ENCODE measurements at regions not wholly inside any gene's neighbourhood (a gene's known extent, or its start where the extent isn't known, plus 50 kb on each side); places are given as distances from the start of the nearest gene placed in this dataset.

- Histone ChIP-seq H3K4me2 (ENCODE audit: low read length) (no peak overlapping the region), H3K4me3 (ENCODE audit: low read length) (no peak overlapping the region), H3K4me1 (ENCODE audit: low read length) (peaks cover 3% of the 10 kb centered on the region; the same call in 1 of the 2 replicates), H3K79me2 (ENCODE audit: low read length) (no peaks in the 10 kb centered on the region), H3K9me3 (ENCODE audit: insufficient read depth, low read length) (no peaks in the 10 kb centered on the region), H3K9ac (ENCODE audit: low read length) (no peak overlapping the region), H2AFZ (ENCODE audit: low read depth, low read length) (no peak overlapping the region), H4K20me1 (ENCODE audit: insufficient read depth, low read length) (no peaks in the 10 kb centered on the region), H3K27me3 (ENCODE audit: low read depth, low read length) (no peaks in the 10 kb centered on the region), H3K27ac (ENCODE audit: low read length) (no peak overlapping the region), H3K36me3 (replicated peaks; ENCODE audit: low read depth, low read length) (no peaks in the 10 kb centered on the region)
- TF ChIP-seq, protein P1, sequence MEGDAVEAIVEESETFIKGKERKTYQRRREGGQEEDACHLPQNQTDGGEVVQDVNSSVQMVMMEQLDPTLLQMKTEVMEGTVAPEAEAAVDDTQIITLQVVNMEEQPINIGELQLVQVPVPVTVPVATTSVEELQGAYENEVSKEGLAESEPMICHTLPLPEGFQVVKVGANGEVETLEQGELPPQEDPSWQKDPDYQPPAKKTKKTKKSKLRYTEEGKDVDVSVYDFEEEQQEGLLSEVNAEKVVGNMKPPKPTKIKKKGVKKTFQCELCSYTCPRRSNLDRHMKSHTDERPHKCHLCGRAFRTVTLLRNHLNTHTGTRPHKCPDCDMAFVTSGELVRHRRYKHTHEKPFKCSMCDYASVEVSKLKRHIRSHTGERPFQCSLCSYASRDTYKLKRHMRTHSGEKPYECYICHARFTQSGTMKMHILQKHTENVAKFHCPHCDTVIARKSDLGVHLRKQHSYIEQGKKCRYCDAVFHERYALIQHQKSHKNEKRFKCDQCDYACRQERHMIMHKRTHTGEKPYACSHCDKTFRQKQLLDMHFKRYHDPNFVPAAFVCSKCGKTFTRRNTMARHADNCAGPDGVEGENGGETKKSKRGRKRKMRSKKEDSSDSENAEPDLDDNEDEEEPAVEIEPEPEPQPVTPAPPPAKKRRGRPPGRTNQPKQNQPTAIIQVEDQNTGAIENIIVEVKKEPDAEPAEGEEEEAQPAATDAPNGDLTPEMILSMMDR (IDR thresholded peaks at IDR 0.05; ENCODE audit: low read depth, low read length): no peak
- TF ChIP-seq EZH2phosphoT487 (IDR thresholded peaks at IDR 0.05; ENCODE audit: low read depth): no peak
Observed at GRCh38 chr6:91303326-91303725, 716.5 kb upstream of the MAP3K7 start.

GRCh38 chr6:91299544-91300491 lies 712.9 kb upstream of the MAP3K7 start:
- no peak overlapping the region for H3K27ac ChIP-seq (ENCODE audit: low read length)
- no peaks in the 10 kb centered on the region for H3K79me2 ChIP-seq (ENCODE audit: low read length)
- H3K4me3 ChIP-seq (ENCODE audit: low read length): no peak overlapping the region
- no peaks in the 10 kb centered on the region for H4K20me1 ChIP-seq (ENCODE audit: insufficient read depth, low read length)
- TF ChIP-seq, protein P1 (IDR thresholded peaks at IDR 0.05; ENCODE audit: low read depth, low read length): no peak
- TF ChIP-seq EZH2phosphoT487 (IDR thresholded peaks at IDR 0.05; ENCODE audit: low read depth): no peak
- H3K9ac ChIP-seq (ENCODE audit: low read length): no peak overlapping the region
- no peak overlapping the region for H2AFZ ChIP-seq (ENCODE audit: low read depth, low read length)
- H3K36me3 ChIP-seq (replicated peaks; ENCODE audit: low read depth, low read length): no peaks in the 10 kb centered on the region
- H3K27me3 ChIP-seq (ENCODE audit: low read depth, low read length): no peaks in the 10 kb centered on the region
- H3K9me3 ChIP-seq (ENCODE audit: insufficient read depth, low read length): no peaks in the 10 kb centered on the region
- no peak overlapping the region for H3K4me2 ChIP-seq (ENCODE audit: low read length)
- no peaks in the 10 kb centered on the region for H3K4me1 ChIP-seq (ENCODE audit: low read length)

DNA sequence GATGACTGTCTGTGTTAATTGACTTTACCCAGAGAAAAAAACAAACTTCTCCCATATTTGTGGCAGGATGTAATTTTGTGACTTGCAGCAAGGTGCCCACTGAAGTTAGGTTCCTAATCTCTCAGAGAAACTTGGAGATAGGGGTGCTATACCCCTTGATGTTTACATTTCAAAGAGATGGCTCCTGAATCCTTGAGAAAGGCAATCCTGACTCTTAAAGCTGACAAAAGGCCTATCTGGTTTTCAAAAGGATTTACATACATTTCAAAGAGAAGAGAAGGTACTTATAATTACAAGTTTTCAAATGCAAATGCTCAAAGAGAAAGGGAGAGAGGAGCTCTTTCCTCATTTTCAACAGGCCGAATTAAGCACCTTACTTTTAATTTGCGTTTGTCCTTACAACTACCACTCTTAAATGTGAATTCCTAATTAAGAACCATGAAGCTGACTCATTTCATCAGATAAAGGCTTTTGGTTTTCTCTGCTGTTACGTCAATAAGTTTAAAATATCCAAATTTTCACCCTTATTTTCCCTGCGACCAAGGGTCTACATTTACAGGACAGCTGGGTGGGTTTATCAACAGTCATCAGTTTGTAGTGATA lies 711.8 kb upstream of the MAP3K7 start:
- Histone ChIP-seq H2AFZ (ENCODE audit: low read depth, low read length) (no peak overlapping the region), H3K79me2 (ENCODE audit: low read length) (no peaks in the 10 kb centered on the region), H3K9ac (ENCODE audit: low read length) (no peak overlapping the region), H4K20me1 (ENCODE audit: insufficient read depth, low read length) (no peaks in the 10 kb centered on the region), H3K27ac (ENCODE audit: low read length) (no peak overlapping the region), H3K4me1 (ENCODE audit: low read length) (no peaks in the 10 kb centered on the region), H3K4me2 (ENCODE audit: low read length) (no peak overlapping the region), H3K27me3 (ENCODE audit: low read depth, low read length) (no peaks in the 10 kb centered on the region), H3K36me3 (replicated peaks; ENCODE audit: low read depth, low read length) (no peaks in the 10 kb centered on the region), H3K4me3 (ENCODE audit: low read length) (no peak overlapping the region), H3K9me3 (ENCODE audit: insufficient read depth, low read length) (no peaks in the 10 kb centered on the region)
- TF ChIP-seq EZH2phosphoT487 (IDR thresholded peaks at IDR 0.05; ENCODE audit: low read depth): no peak
- TF ChIP-seq, protein P1 (IDR thresholded peaks at IDR 0.05; ENCODE audit: low read depth, low read length): no peak

DNA sequence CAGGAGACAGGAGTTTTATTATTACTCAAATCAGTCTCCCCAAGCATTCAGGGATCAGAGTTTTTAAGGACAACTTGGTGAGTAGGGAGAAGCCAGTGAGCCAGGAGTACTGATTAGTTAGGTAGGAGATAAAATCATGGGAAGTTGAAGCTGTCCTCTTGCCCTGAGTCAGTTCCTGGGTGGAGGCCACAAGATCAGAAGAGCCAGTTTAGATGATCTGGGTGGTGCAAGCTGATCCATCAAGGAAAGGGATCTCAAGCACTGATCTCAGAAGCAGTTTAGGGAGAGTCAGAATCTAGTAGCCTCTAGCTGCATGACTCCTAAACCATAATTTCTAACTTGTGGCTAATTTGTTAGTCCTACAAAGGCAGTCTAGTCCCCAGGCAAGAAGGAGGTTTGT lies 706.5 kb upstream of the MAP3K7 start:
- Histone ChIP-seq H3K9ac (ENCODE audit: low read length) (no peak overlapping the region), H3K27me3 (ENCODE audit: low read depth, low read length) (no peaks in the 10 kb centered on the region), H3K9me3 (ENCODE audit: insufficient read depth, low read length) (no peaks in the 10 kb centered on the region), H3K79me2 (ENCODE audit: low read length) (no peaks in the 10 kb centered on the region), H3K4me1 (ENCODE audit: low read length) (no peaks in the 10 kb centered on the region), H3K4me3 (ENCODE audit: low read length) (no peak overlapping the region), H2AFZ (ENCODE audit: low read depth, low read length) (no peak overlapping the region), H3K36me3 (replicated peaks; ENCODE audit: low read depth, low read length) (no peaks in the 10 kb centered on the region), H3K4me2 (ENCODE audit: low read length) (no peak overlapping the region), H3K27ac (ENCODE audit: low read length) (no peak overlapping the region), H4K20me1 (ENCODE audit: insufficient read depth, low read length) (no peaks in the 10 kb centered on the region)
- TF ChIP-seq EZH2phosphoT487 (IDR thresholded peaks at IDR 0.05; ENCODE audit: low read depth): no peak
- TF ChIP-seq, protein P1 (IDR thresholded peaks at IDR 0.05; ENCODE audit: low read depth, low read length): no peak

Data from OCI-LY3 (cell line).